Trophoblast cell (in vitro differentiated cells and primary cell): ENCODE measurements at regions not wholly inside any gene's neighbourhood (a gene's known extent, or its start where the extent isn't known, plus 50 kb on each side); places are given as distances from the start of the nearest gene placed in this dataset.

Experiments
- DNase-seq, 2 donors: peaks; one replicate each; pipeline ENCODE4 v3.0.0-alpha.2; 2016
- H2AFZ ChIP-seq: 2 replicates; pipeline ENCODE4 v1.6.1; 2013; ENCODE audit warnings: low read length, moderate library complexity, mild to moderate bottlenecking; ENCODE audit not compliant: insufficient read depth, poor library complexity
- H2AK5ac ChIP-seq: 2 replicates; pipeline ENCODE4 v1.6.1; 2013; ENCODE audit warnings: mild to moderate bottlenecking, low read length
- H2BK120ac ChIP-seq: 2 replicates; pipeline ENCODE4 v1.6.1; 2013; ENCODE audit warnings: low read length, mild to moderate bottlenecking, moderate library complexity; ENCODE audit not compliant: insufficient read depth, poor library complexity
- H2BK12ac ChIP-seq: 2 replicates; pipeline ENCODE4 v1.6.1; 2013; ENCODE audit warnings: mild to moderate bottlenecking, low read length, moderate library complexity
- H2BK5ac ChIP-seq: 2 replicates; pipeline ENCODE4 v1.6.1; 2013; ENCODE audit warnings: low read length, low read depth, moderate library complexity, mild to moderate bottlenecking; ENCODE audit not compliant: poor library complexity
- H3K14ac ChIP-seq: 2 replicates; pipeline ENCODE4 v1.6.1; 2013; ENCODE audit warnings: mild to moderate bottlenecking, low read length
- H3K18ac ChIP-seq: 2 replicates; pipeline ENCODE4 v1.6.1; 2013; ENCODE audit warnings: mild to moderate bottlenecking, low read length
- H3K23ac ChIP-seq: 2 replicates; pipeline ENCODE4 v1.6.1; 2013; ENCODE audit warnings: low read length
- H3K27ac ChIP-seq: 2 replicates; pipeline ENCODE4 v1.5.1; 2013; ENCODE audit warnings: low read depth, mild to moderate bottlenecking, inconsistent platforms, low read length, moderate library complexity
- H3K27me3 ChIP-seq: 2 replicates; pipeline ENCODE4 v1.6.1; 2013; ENCODE audit warnings: inconsistent platforms, mild to moderate bottlenecking, low read length, moderate library complexity; ENCODE audit not compliant: insufficient read depth
- H3K36me3 ChIP-seq, 2 experiments: 1 replicate in 1 of 2; 2 replicates in 1 of 2; pipeline ENCODE4 v1.6.1; 2013; ENCODE audit warnings: low read length in 2 of 2, mild to moderate bottlenecking in 2 of 2, moderate library complexity in 1 of 2; ENCODE audit not compliant: insufficient read depth in 2 of 2, control insufficient read depth in 1 of 2
- H3K4ac ChIP-seq: 2 replicates; pipeline ENCODE4 v1.6.1; 2013; ENCODE audit warnings: low read depth, mild to moderate bottlenecking, low read length, moderate library complexity
- H3K4me1 ChIP-seq, 2 experiments: 1 replicate in 1 of 2; 2 replicates in 1 of 2; pipeline ENCODE4 v1.6.1; 2013; ENCODE audit warnings: low read length in 2 of 2, mild to moderate bottlenecking in 2 of 2, moderate library complexity in 1 of 2; ENCODE audit not compliant: insufficient read depth in 2 of 2, control insufficient read depth in 1 of 2
- H3K4me2 ChIP-seq: 2 replicates; pipeline ENCODE4 v1.6.1; 2013; ENCODE audit warnings: inconsistent platforms, mild to moderate bottlenecking, low read length, moderate library complexity
- H3K4me3 ChIP-seq: 2 replicates; pipeline ENCODE4 v1.5.1; 2013; ENCODE audit warnings: mild to moderate bottlenecking, low read depth, low read length, inconsistent platforms
- H3K79me1 ChIP-seq: one replicate; pipeline ENCODE4 v1.6.1; 2013; ENCODE audit warnings: low read length
- H3K79me2 ChIP-seq: 2 replicates; pipeline ENCODE4 v1.6.1; 2013; ENCODE audit warnings: low read length, mild to moderate bottlenecking; ENCODE audit not compliant: control insufficient read depth, insufficient read depth, poor library complexity
- H3K9ac ChIP-seq: 2 replicates; pipeline ENCODE4 v1.6.1; 2013; ENCODE audit warnings: mild to moderate bottlenecking, low read length
- H3K9me3 ChIP-seq: 2 replicates; pipeline ENCODE4 v1.6.1; 2013; ENCODE audit warnings: low read depth, mild to moderate bottlenecking, control low read depth, inconsistent platforms, low read length; ENCODE audit not compliant: insufficient read depth
- H4K12ac ChIP-seq: 2 replicates; pipeline ENCODE4 v1.6.1; 2013; ENCODE audit warnings: low read depth, mild to moderate bottlenecking, low read length, moderate library complexity
- H4K8ac ChIP-seq: 2 replicates; pipeline ENCODE4 v1.6.1; 2013; ENCODE audit warnings: low read depth, mild to moderate bottlenecking, low read length, moderate library complexity
- H4K91ac ChIP-seq: one replicate; pipeline ENCODE4 v1.6.1; 2013; ENCODE audit warnings: low read depth, mild to moderate bottlenecking, low read length, moderate library complexity
- WGBS: extraction: QIAGEN DNeasy Blood & Tissue Kit; methylation state at CpG from one replicate; pipeline ENCODE4 v1.1.7; 2013; ENCODE audit warnings: missing lambda C conversion rate; ENCODE audit not compliant: insufficient read length, insufficient coverage; ENCODE audit errors: extremely low coverage; 5-methylcytosine and 5-hydroxymethylcytosine counted together

DNA sequence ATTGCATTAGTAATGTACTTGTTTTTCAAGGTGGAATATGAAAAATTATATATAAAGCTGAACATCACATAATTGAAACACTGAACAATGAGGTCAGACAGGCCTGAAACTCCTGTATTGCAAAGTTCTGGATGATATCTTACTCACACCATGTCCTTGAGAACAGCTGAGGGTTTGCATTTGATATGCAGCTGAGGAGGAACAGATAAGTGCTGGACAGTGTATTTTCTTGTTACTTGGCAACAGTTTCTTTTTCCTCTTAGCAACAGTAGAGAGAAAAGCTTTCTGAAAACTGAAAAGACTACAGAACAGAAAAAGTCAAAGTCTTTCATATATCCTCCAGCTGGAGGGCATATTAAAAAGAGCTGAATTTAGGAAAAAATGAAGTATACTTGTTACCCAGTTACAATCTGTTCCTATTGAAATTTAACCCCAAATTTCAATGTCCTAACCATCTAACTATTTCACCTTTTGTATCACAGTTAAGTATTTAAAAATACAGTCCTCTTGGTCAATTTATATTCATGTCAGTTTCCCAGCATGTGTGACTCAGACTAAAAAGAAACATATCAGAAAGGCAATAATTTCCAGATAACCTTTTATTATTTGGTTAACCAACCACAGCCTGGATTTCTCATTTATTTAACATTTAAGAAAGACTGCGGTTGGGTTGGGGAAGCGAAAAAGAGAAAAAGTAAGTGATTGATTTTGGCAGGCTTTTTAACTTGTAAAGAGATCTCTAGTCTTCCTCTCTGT is 733.0 kb upstream of the DPPA4 start:
- no peaks in the 10 kb centered on the region for H3K79me2 ChIP-seq
- H3K4ac ChIP-seq: no peak overlapping the region
- H3K36me3 ChIP-seq: no peaks in the 10 kb centered on the region
- no peak overlapping the region for H2BK12ac ChIP-seq
- H4K12ac ChIP-seq: no peak overlapping the region
- H3K27ac ChIP-seq: no peak overlapping the region
- H3K18ac ChIP-seq: no peak overlapping the region
- H2AK5ac ChIP-seq: no peak overlapping the region
- peak; percentile 35 to 42 for DNase-seq
- no peak overlapping the region for H3K4me2 ChIP-seq
- 100% methylated on average over 2 of the region's 2 CpGs for WGBS
- H3K9ac ChIP-seq: no peak overlapping the region
- H3K27me3 ChIP-seq: no peaks in the 10 kb centered on the region
- no peak overlapping the region for H4K8ac ChIP-seq
- no peak overlapping the region for H2AFZ ChIP-seq
- no peak overlapping the region for H2BK5ac ChIP-seq
- H3K4me3 ChIP-seq: no peak overlapping the region
- H3K79me1 ChIP-seq: no peaks in the 10 kb centered on the region
- peaks cover 6% of the 10 kb centered on the region for H3K9me3 ChIP-seq
- no peak overlapping the region for H3K23ac ChIP-seq
- H3K4me1 ChIP-seq: no peaks in the 10 kb centered on the region
- H4K91ac ChIP-seq: no peak overlapping the region
- H2BK120ac ChIP-seq: no peak overlapping the region
- H3K14ac ChIP-seq: no peak overlapping the region

DNA sequence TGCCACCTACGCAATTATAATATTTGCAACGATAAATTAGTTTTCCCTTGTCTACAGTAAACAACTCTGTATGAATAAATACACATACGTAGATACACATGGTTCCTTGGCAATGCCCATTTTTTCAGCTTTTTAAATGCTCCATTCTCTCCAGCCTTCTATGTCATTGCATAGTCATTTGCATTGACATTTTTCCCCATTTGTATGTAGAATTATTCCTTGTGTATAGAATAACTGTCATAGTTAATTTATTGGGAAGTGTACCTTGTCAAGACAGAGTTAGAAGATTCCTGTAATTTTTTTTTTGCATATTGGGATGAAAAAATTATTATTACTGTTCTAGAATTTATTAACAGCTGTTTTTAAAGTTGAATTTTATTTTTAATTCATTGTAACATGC is 736.7 kb upstream of the DPPA4 start:
- Histone ChIP-seq H3K4ac (no peak overlapping the region), H4K12ac (no peak overlapping the region), H3K4me3 (no peak overlapping the region), H3K9ac (no peak overlapping the region), H3K79me2 (no peaks in the 10 kb centered on the region), H3K27ac (no peak overlapping the region), H2BK12ac (no peak overlapping the region), H3K27me3 (no peaks in the 10 kb centered on the region), H2AFZ (no peak overlapping the region), H4K91ac (no peak overlapping the region), H3K4me2 (no peak overlapping the region), H2BK120ac (no peak overlapping the region), H3K18ac (no peak overlapping the region), H4K8ac (no peak overlapping the region), H3K9me3 (peaks cover 6% of the 10 kb centered on the region), H3K36me3 (no peaks in the 10 kb centered on the region), H2BK5ac (no peak overlapping the region), H3K14ac (no peak overlapping the region), H3K79me1 (no peaks in the 10 kb centered on the region), H3K4me1 (no peaks in the 10 kb centered on the region), H3K23ac (no peak overlapping the region), H2AK5ac (no peak overlapping the region)
- no CpG with 5 or more reads among the region's 3 CpGs for WGBS
- no peak for DNase-seq

DNA sequence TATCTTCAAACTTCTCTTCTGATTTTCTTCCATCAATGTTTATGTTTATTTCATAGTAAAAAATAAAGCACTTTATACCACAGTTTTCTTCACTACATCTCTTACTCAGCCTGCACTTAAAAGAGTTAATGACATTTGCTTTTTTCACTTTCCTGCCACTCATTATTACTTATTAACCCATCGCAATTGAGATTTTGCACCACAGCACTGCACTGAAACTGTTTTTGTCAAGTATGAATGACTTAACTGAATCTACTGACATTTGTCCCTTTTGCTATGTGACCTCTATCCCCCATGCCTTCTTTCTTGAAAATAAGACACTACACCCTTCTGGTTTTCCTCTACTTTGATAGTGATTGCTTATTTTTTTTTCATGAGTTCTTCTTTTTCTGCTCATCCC is 739.7 kb upstream of the DPPA4 start:
- Histone ChIP-seq H3K14ac (no peak overlapping the region), H3K9me3 (peaks cover 5% of the 10 kb centered on the region), H2AFZ (no peak overlapping the region), H3K4me1 (no peaks in the 10 kb centered on the region), H4K8ac (no peak overlapping the region), H3K4ac (no peak overlapping the region), H2BK120ac (no peak overlapping the region), H2BK12ac (no peak overlapping the region), H4K91ac (no peak overlapping the region), H3K79me1 (no peaks in the 10 kb centered on the region), H4K12ac (no peak overlapping the region), H3K18ac (no peak overlapping the region), H3K27me3 (no peaks in the 10 kb centered on the region), H2AK5ac (no peak overlapping the region), H3K9ac (no peak overlapping the region), H2BK5ac (no peak overlapping the region), H3K4me2 (no peak overlapping the region), H3K36me3 (no peaks in the 10 kb centered on the region), H3K27ac (no peak overlapping the region), H3K23ac (no peak overlapping the region), H3K79me2 (no peaks in the 10 kb centered on the region), H3K4me3 (no peak overlapping the region)
- no CpG with 5 or more reads among the region's 1 CpG for WGBS
- no peak for DNase-seq

DNA sequence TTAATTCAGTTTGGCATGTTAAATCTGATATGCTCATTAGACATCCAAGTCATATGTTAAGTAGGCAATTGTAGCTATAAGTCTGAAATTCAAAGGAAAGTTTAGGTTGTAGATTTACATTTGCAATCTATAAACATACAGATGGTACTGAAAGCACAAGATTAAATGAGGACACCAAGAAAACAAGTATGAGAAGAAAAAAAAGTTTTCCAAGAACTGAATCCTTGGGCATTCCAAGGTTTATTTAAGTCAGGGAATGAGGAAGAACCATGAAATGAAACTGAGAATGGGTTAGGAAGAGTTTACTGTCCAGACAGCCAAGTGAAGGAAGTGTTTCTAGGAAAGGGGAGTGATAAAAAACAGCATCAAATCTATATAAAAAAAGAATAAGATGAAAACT is 756.1 kb upstream of the DPPA4 start:
- Histone ChIP-seq H2BK12ac (no peak overlapping the region), H3K18ac (no peak overlapping the region), H3K4ac (no peak overlapping the region), H3K27ac (no peak overlapping the region), H4K91ac (no peak overlapping the region), H3K9me3 (no peaks in the 10 kb centered on the region), H3K79me1 (no peaks in the 10 kb centered on the region), H3K27me3 (no peaks in the 10 kb centered on the region), H3K36me3 (no peaks in the 10 kb centered on the region), H4K8ac (no peak overlapping the region), H3K14ac (no peak overlapping the region), H3K4me3 (no peak overlapping the region), H3K4me1 (no peaks in the 10 kb centered on the region), H2AK5ac (no peak overlapping the region), H3K23ac (no peak overlapping the region), H3K4me2 (no peak overlapping the region), H2BK5ac (no peak overlapping the region), H3K79me2 (no peaks in the 10 kb centered on the region), H4K12ac (no peak overlapping the region), H3K9ac (no peak overlapping the region), H2AFZ (no peak overlapping the region), H2BK120ac (no peak overlapping the region)
- no peak for DNase-seq
